Neural crest cell (in vitro differentiated cells): ENCODE measurements at regions not wholly inside any gene's neighbourhood (a gene's known extent, or its start where the extent isn't known, plus 50 kb on each side); places are given as distances from the start of the nearest gene placed in this dataset.

Experiments used
- DNase-seq: peaks from one replicate; pipeline ENCODE4 v3.0.0; 2021; ENCODE audit warnings: low read depth, mixed read lengths, low spot score
- H3K27ac Mint-ChIP-seq: one replicate; pipeline ENCODE4 v1.8.0; 2021; ENCODE audit warnings: mild to moderate bottlenecking, mixed read lengths; ENCODE audit not compliant: unreplicated experiment
- H3K27me3 Mint-ChIP-seq: 2 replicates; pipeline ENCODE4 v1.8.0; 2021; ENCODE audit warnings: low read depth, mild to moderate bottlenecking, mixed read lengths
- H3K36me3 Mint-ChIP-seq: 2 replicates; pipeline ENCODE4 v1.8.0; 2021; ENCODE audit warnings: low read depth, mild to moderate bottlenecking, mixed read lengths
- H3K4me1 Mint-ChIP-seq: 2 replicates; pipeline ENCODE4 v1.8.0; 2021; ENCODE audit warnings: mixed read lengths
- H3K4me3 Mint-ChIP-seq: one replicate; pipeline ENCODE4 v1.8.0; 2021; ENCODE audit warnings: mild to moderate bottlenecking, mixed read lengths
- H3K9me3 Mint-ChIP-seq: 2 replicates; pipeline ENCODE4 v1.8.0; 2021; ENCODE audit warnings: mixed read lengths
- CTCF ChIP-seq: fragments of 200-600 bp; sonication (generic); conservative IDR thresholded peaks from 2 replicates; pipeline ENCODE4 v1.5.0; 2021; ENCODE audit warnings: antibody characterized with exemption, mild to moderate bottlenecking

DNA sequence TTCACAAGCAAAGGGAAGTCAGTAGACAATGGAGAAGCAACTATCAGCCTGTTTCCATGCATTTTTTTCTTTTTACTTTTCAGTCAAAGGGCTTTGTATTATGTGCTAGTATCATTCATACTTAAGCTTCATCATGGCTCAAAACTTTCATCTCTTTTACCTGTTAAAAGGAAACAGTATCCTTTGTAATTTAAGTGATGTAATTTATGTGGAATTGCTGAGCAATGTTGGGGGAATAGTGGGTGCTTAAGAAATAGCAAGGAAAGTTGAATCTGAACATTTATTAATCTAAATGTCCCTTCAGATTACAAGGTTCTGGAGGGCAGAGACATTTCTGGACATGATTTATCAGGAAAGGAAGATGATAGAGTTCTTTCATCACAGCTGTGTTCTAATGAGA lies 915.3 kb downstream of the VRK1 start:
- Mint-ChIP-seq H3K9me3 (no peaks in the 10 kb centered on the region), H3K36me3 (no peaks in the 10 kb centered on the region), H3K4me1 (no peaks in the 10 kb centered on the region), H3K27me3 (peaks cover 4% of the 10 kb centered on the region), H3K4me3 (no peak overlapping the region), H3K27ac (peak overlapping the region; percentile 81)
- TF ChIP-seq CTCF: no peak
- DNase-seq: no peak

GRCh38 chr14:97713023-97713422 lies 915.8 kb downstream of the VRK1 start:
- no peak for TF ChIP-seq CTCF
- Mint-ChIP-seq H3K27ac (no peak overlapping the region), H3K4me1 (no peaks in the 10 kb centered on the region), H3K4me3 (no peak overlapping the region), H3K36me3 (no peaks in the 10 kb centered on the region), H3K27me3 (peaks cover 4% of the 10 kb centered on the region), H3K9me3 (no peaks in the 10 kb centered on the region)
- DNase-seq: no peak

DNA sequence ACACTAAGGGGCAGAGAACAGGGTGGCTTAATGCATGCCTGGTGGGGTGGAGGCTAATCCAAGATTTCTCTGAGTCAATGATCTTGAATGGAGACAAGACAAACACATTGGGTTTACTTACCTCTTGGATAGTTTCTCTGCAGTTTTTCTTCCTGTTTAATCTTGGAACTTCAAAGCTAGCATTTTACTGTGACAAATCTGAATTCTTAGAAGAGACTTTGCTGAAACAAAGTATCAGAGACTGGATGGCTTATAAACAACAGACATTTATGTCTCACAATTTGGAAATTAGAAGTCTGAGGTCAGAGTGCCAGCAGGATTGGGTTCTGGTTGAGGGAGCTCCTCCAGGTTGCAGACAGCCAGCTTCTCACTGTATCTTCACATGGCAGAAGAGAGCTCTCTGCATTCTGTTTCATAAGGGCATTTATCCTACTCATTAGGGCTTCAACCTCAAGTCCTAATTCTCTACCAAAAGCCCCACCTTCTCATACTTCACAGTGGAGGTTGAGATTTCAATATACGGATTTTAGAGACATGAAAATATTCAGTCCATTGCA lies 921.8 kb downstream of the VRK1 start:
- no peaks in the 10 kb centered on the region for H3K27me3 Mint-ChIP-seq
- H3K4me1 Mint-ChIP-seq: no peaks in the 10 kb centered on the region
- no peak overlapping the region for H3K4me3 Mint-ChIP-seq
- DNase-seq: no peak
- H3K27ac Mint-ChIP-seq: no peak overlapping the region
- peaks cover 3% of the 10 kb centered on the region for H3K36me3 Mint-ChIP-seq
- peaks cover 7% of the 10 kb centered on the region for H3K9me3 Mint-ChIP-seq
- no peak for TF ChIP-seq CTCF

- Mint-ChIP-seq H3K27me3 (no peaks in the 10 kb centered on the region), H3K4me3 (no peak overlapping the region), H3K27ac (no peak overlapping the region), H3K36me3 (peaks cover 3% of the 10 kb centered on the region), H3K9me3 (peaks cover 7% of the 10 kb centered on the region), H3K4me1 (peaks cover 7% of the 10 kb centered on the region)
- TF ChIP-seq CTCF: no peak
- DNase-seq: no peak
Observed at GRCh38 chr14:97719931-97720330, 922.7 kb downstream of the VRK1 start.

- peaks cover 7% of the 10 kb centered on the region for H3K4me1 Mint-ChIP-seq
- H3K27me3 Mint-ChIP-seq: no peaks in the 10 kb centered on the region
- no peak overlapping the region for H3K27ac Mint-ChIP-seq
- TF ChIP-seq CTCF: no peak
- H3K36me3 Mint-ChIP-seq: peaks cover 3% of the 10 kb centered on the region
- H3K9me3 Mint-ChIP-seq: peaks cover 7% of the 10 kb centered on the region
- no peak for DNase-seq
- no peak overlapping the region for H3K4me3 Mint-ChIP-seq
Observed at GRCh38 chr14:97723351-97723750, 926.2 kb downstream of the VRK1 start.

DNA sequence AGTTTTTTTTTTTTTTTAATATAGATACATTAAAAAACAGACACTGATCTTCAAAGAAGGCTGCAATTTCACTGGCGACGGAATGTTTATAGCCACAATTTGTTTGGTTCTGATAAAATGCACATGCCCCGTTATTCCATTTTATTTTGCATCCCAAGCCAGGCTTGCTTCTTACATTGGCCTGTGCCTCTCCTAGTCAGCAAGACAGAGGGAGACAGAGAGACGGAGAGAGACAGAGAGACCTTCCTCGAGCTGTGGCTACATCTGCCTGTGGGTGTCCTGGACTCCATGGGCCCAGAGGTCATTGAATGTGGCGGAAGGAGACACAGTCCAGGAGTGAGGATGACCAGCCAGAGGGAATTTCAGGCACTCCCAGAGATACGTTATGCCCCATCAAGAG lies 926.6 kb downstream of the VRK1 start:
- Mint-ChIP-seq H3K36me3 (peaks cover 3% of the 10 kb centered on the region), H3K27ac (no peak overlapping the region), H3K4me1 (peaks cover 7% of the 10 kb centered on the region), H3K4me3 (no peak overlapping the region), H3K27me3 (no peaks in the 10 kb centered on the region), H3K9me3 (peaks cover 7% of the 10 kb centered on the region)
- no peak for TF ChIP-seq CTCF
- DNase-seq: no peak
